Heart right ventricle (tissue), 16 donors: ENCODE measurements at regions not wholly inside any gene's neighbourhood (a gene's known extent, or its start where the extent isn't known, plus 50 kb on each side); places are given as distances from the start of the nearest gene placed in this dataset.

Experiments
- ATAC-seq, 8 donors: fragments of 200-7000 bp; cut with Tn5 transposase; one replicate each; pipeline ENCODE4 v1.9.1; 2020; ENCODE audit warnings: mild to moderate bottlenecking in 8 of 8, moderate library complexity in 8 of 8, moderate number of reproducible peaks in 1 of 8
- DNase-seq, 2 donors: peaks; one replicate each; pipeline ENCODE4 v3.0.0-alpha.2; 2020
- H3K27ac ChIP-seq, 10 donors: fragments of 200-600 bp; sonication (generic) in 2 of 10; one replicate each; pipeline versions ENCODE4 v1.5.0 to v1.8.0; 2020 to 2022; ENCODE audit warnings: mild to moderate bottlenecking in 3 of 10
- H3K27me3 ChIP-seq, 7 donors: fragments of 200-600 bp; one replicate each; pipeline ENCODE4 v1.8.0; 2021 to 2022; ENCODE audit warnings: mild to moderate bottlenecking in 2 of 7
- H3K36me3 ChIP-seq, 9 donors: fragments of 200-600 bp; sonication (generic) in 1 of 9; one replicate each; pipeline versions ENCODE4 v1.5.0 to v1.8.0; 2020 to 2022; ENCODE audit warnings: mild to moderate bottlenecking in 2 of 9
- H3K4me1 ChIP-seq, 9 donors: fragments of 200-600 bp; sonication (generic) in 1 of 9; one replicate each; pipeline versions ENCODE4 v1.5.0 to v1.8.0; 2020 to 2022; ENCODE audit warnings: mild to moderate bottlenecking in 4 of 9
- H3K4me3 ChIP-seq, 10 donors: fragments of 200-600 bp; sonication (generic) in 2 of 10; one replicate each; pipeline versions ENCODE4 v1.5.0 to v1.8.0; 2020 to 2022; ENCODE audit warnings: mild to moderate bottlenecking in 7 of 10, moderate library complexity in 2 of 10
- H3K9me3 ChIP-seq, 11 donors: fragments of 200-600 bp in 10 of 11; sonication (generic) in 2 of 11; one replicate each; pipeline versions ENCODE4 v1.5.0 to v1.8.0; 2013 to 2022; ENCODE audit warnings: mild to moderate bottlenecking in 2 of 11, control low read depth in 1 of 11, moderate library complexity in 1 of 11
- WGBS, 2 donors: extraction: QIAGEN DNeasy Blood & Tissue Kit; methylation state at CpG; one replicate each; pipeline ENCODE4 v1.1.7; 2013; ENCODE audit warnings: inconsistent platforms in 1 of 2; 5-methylcytosine and 5-hydroxymethylcytosine counted together
- intact Hi-C, 10 donors: fragments of 100-400 bp; cut with DNase I; formaldehyde crosslinking; loops; one replicate each; pipeline versions ENCODE4 v1.11.1 to v1.14.2; 2022
- TF ChIP-seq, protein P1 (sequence below), 9 donors: fragments of 200-600 bp; sonication (generic) in 2 of 9; IDR thresholded peaks; one replicate each; pipeline versions ENCODE4 v1.5.0 to v1.8.0; 2021 to 2022; ENCODE audit warnings: antibody characterized with exemption in 9 of 9, mild to moderate bottlenecking in 5 of 9, moderate library complexity in 1 of 9
- donor health status: Arrhythmogenic right ventricular cardiomyopathy.
- donor health status: ischemic (EF 13 %, LVEDD 7.1; RV severe dilation, severe dysfunction).
- donor health status: healthy with polysubstance abuse.
- donor health status: DM: no; HTN: yes; CAD: no.
- donor health status: DM: no; HTN: no; CAD: no.
- donor health status: ischemic (EF 25% LVEDD 6.9; RV normal size, moderate dysfunction).
- donor health status: ischemic (EF 25% LVEDD 5.7; RV mildly dilated, moderate dysfunction).
- donor health status: healthy.
- donor health status: DM: yes; HTN: yes; CAD: no.
- donor health status: Ischemic cardiomyopathy.
- donor health status: ischemic (EF 35%, LVEDD 5.7; RV mildly dilated, moderate dysfunction).
- donor health status: nonischemic (EF 11% LVEDD 7.7; RV severe dilation, severe dysfunction).
- donor health status: DM: yes; HTN: yes; CAD: no.
- donor health status: PGD.
- donor health status: ischemic (EF 29% LVEDD 5.4; RV normal size, mild dysfunction).
- donor health status: nonischemic (EF 23%, LVEDD 6.1; RV moderate dilation, normal function).

DNA sequence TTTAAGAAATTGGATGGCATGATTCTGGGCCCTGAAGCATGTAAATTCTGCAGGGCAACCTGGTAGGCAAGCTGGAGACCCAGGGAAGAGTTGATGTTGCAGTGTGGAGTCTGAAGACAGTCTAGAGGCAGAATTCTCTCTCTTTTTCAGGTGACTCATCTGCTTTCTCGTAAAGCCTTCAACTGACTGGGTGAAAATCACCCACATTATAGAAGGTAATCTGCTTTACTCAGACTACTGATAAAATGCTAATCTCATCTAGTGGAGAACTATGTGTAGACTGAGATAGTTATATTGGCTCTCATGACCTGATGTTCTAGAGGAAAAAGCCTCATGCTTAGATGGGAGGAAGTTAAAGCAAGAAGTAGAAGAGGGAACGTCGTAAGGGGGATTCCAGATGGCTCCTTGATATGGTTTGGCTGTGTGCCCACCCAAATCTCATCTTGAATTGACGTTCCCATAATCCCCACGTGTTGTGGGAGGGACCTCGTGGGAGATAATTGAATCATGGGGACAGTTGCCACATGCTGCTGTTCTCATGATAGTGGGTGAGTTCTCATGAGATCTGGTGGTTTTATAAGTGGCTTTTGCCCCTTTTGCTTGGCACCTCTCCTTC is 723.8 kb downstream of the BCL11B start:
- TF ChIP-seq, protein P1, sequence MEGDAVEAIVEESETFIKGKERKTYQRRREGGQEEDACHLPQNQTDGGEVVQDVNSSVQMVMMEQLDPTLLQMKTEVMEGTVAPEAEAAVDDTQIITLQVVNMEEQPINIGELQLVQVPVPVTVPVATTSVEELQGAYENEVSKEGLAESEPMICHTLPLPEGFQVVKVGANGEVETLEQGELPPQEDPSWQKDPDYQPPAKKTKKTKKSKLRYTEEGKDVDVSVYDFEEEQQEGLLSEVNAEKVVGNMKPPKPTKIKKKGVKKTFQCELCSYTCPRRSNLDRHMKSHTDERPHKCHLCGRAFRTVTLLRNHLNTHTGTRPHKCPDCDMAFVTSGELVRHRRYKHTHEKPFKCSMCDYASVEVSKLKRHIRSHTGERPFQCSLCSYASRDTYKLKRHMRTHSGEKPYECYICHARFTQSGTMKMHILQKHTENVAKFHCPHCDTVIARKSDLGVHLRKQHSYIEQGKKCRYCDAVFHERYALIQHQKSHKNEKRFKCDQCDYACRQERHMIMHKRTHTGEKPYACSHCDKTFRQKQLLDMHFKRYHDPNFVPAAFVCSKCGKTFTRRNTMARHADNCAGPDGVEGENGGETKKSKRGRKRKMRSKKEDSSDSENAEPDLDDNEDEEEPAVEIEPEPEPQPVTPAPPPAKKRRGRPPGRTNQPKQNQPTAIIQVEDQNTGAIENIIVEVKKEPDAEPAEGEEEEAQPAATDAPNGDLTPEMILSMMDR (IDR thresholded peaks at IDR 0.05), result no peak
- intact Hi-C loops, result no loop called here
- H3K27ac ChIP-seq, result no peak overlapping the region
- no peaks in the 10 kb centered on the region for H3K27me3 ChIP-seq
- no peaks in the 10 kb centered on the region for H3K4me1 ChIP-seq
- no peak overlapping the region for H3K4me3 ChIP-seq
- H3K36me3 ChIP-seq, result no peaks in the 10 kb centered on the region
- DNase-seq (no peak), ATAC-seq (no peak)
- WGBS, 2 donors, result 52 to 55% methylated on average over 6 of the region's 6 CpGs
- no peaks in the 10 kb centered on the region for H3K9me3 ChIP-seq

DNA sequence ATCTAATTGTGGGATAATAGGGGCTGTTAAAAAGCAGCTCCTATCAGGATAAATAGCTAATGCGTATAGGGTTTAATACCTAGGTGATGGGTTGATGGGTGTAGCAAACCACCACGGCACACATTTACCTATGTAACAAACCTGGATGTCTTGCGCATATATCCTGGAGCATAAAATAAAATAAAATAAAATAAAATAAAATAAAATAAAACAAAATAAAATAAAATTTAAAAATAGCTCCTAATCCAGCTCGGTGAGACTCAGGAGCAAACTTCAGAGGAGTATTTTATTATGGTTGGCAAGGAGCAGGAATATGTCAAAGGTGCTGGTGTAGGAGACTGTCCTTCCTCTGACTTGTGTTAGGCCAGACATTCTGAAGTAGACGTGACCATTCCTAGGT is 721.0 kb downstream of the BCL11B start:
- TF ChIP-seq, protein P1 (IDR thresholded peaks at IDR 0.05), result no peak
- intact Hi-C loops, result no loop called here
- H3K9me3 ChIP-seq, result peaks cover 0 to 7% (median 0%) of the 10 kb centered on the region in 11 donors

DNA sequence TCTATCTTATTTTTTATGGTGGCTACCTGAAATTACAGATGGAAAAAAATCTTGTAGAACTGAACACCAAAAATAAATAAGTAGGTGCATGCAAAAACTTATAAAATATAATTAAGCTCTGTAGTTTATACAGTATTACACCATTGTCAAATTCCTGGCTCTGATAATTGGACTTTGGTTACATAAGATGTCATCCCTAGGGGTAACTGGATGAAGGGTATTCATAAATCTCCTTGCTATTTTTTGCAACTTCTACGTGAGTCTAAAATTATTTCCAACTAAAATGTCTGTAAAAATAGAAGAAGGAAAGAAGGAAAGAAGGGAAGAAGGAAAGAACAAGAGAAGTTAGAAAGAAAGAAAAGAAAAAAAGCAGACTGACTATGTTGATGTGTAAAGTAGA is 716.6 kb downstream of the BCL11B start:
- no peak overlapping the region for H3K27ac ChIP-seq
- H3K27me3 ChIP-seq, result no peaks in the 10 kb centered on the region
- intact Hi-C loops, result no loop called here
- TF ChIP-seq, protein P1 (IDR thresholded peaks at IDR 0.05), result no peak
- 36 to 66% methylated on average over 1 of the region's 1 CpG for WGBS, 2 donors
- H3K4me3 ChIP-seq, result no peak overlapping the region
- no peaks in the 10 kb centered on the region for H3K36me3 ChIP-seq
- ATAC-seq (no peak), DNase-seq (no peak)
- peaks cover 0 to 7% (median 0%) of the 10 kb centered on the region in 11 donors for H3K9me3 ChIP-seq
- H3K4me1 ChIP-seq, result no peaks in the 10 kb centered on the region

More for the DNA sequence above, 721.0 kb downstream of the BCL11B start:
- DNase-seq, result no peak
- Histone ChIP-seq H3K27me3 (no peaks in the 10 kb centered on the region), H3K4me1 (no peaks in the 10 kb centered on the region), H3K27ac (no peak overlapping the region), H3K4me3 (no peak overlapping the region), H3K36me3 (no peaks in the 10 kb centered on the region)
- ATAC-seq, result no peak
- WGBS, 2 donors, result 79 to 88% methylated on average over 5 of the region's 5 CpGs

DNA sequence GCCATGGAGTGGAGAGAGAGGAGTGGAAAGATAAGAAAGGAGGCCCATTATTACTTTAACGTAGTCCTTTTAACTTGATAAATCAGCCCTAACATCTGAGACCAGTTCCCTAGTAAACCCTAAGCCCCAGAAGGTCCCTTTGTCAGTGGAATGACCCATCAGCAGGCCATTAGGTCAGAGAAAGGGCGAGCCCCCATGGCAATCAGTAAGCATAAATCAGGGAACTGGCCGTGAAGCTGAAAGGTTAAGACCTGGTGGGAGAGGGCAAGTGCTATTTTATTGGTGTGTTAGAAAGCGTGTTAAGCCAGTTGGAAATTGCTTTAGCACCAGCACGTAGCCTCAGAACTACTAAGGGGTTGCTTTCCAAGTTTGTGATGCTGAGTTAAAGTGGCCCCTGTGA is 708.0 kb downstream of the BCL11B start:
- H3K27ac ChIP-seq, result no peak overlapping the region
- ATAC-seq (no peak), DNase-seq (no peak)
- WGBS, 2 donors, result 38 to 39% methylated on average over 5 of the region's 5 CpGs
- H3K36me3 ChIP-seq, result no peaks in the 10 kb centered on the region
- H3K4me1 ChIP-seq, result no peaks in the 10 kb centered on the region
- H3K4me3 ChIP-seq, result no peak overlapping the region
- peaks cover 0 to 6% (median 0%) of the 10 kb centered on the region in 7 donors for H3K27me3 ChIP-seq
- TF ChIP-seq, protein P1 (IDR thresholded peaks at IDR 0.05), result no peak
- intact Hi-C loops, result no loop called here
- H3K9me3 ChIP-seq, result no peaks in the 10 kb centered on the region
